ENCODE measurements at regions not wholly inside any gene's neighbourhood (a gene's known extent, or its start where the extent isn't known, plus 50 kb on each side); places are given as distances from the start of the nearest gene placed in this dataset.

GRCh38 chr3:144683065-144683464, 711.4 kb downstream of the DIPK2A start:
- Histone ChIP-seq H3K79me2 (ENCODE audit: control insufficient read depth, insufficient read depth, low read length) (no peaks in the 10 kb centered on the region), H3K36me3 (ENCODE audit: control insufficient read depth in 2 of 2, extremely low read depth in 1 of 2, insufficient read depth in 2 of 2, low read length in 2 of 2) (no peaks in the 10 kb centered on the region), H3K27me3 (ENCODE audit: control insufficient read depth, extremely low read depth, insufficient read depth, low read length) (no peaks in the 10 kb centered on the region), H3K9me1 (ENCODE audit: control insufficient read depth, extremely low read depth, insufficient read depth, low read length) (no peaks in the 10 kb centered on the region), H3K9ac (ENCODE audit: control insufficient read depth, extremely low read depth, insufficient read depth, low read length) (no peak overlapping the region), H3K4me3 (ENCODE audit: control insufficient read depth in 2 of 3, extremely low read depth in 1 of 3, insufficient read depth in 2 of 3, low read depth in 1 of 3, low read length in 3 of 3) (no peak overlapping the region), H3K9me3 (ENCODE audit: control insufficient read depth, low read depth, low read length) (no peaks in the 10 kb centered on the region), H4K20me1 (ENCODE audit: control insufficient read depth, extremely low read depth, insufficient read depth, low read length) (no peaks in the 10 kb centered on the region), H2AFZ (ENCODE audit: control insufficient read depth, low read length) (no peak overlapping the region), H3K4me1 (ENCODE audit: control insufficient read depth, extremely low read depth, insufficient read depth, low read length) (no peaks in the 10 kb centered on the region), H3K4me2 (ENCODE audit: control insufficient read depth, extremely low read depth, insufficient read depth, low read depth, low read length) (no peak overlapping the region), H3K27ac (ENCODE audit: control insufficient read depth, insufficient read depth, low read length) (no peak overlapping the region)
- DNase-seq (ENCODE audit: low read depth, low spot score) (no peak), FAIRE-seq (no peak)
- dilution Hi-C loops (cut with MboI; ENCODE audit: extremely low pct_ligation_motif_present, low sequenced_read_pairs): no loop called here
- TF ChIP-seq EZH2 (IDR thresholded peaks at IDR 0.05; ENCODE audit: low read length): no peak
- no peak for TF ChIP-seq CTCF (optimal IDR thresholded peaks at IDR 0.05 in 1 of 3, IDR thresholded peaks at IDR 0.05 in 1 of 3, conservative IDR thresholded peaks at IDR 0.05 in 1 of 3; ENCODE audit: extremely low read depth in 1 of 3, insufficient read depth in 2 of 3, low read length in 3 of 3)

- no peak for TF ChIP-seq EZH2 (IDR thresholded peaks at IDR 0.05; ENCODE audit: low read length)
- peak in 2 of 3 experiments; percentile 8 to 48 for TF ChIP-seq CTCF (optimal IDR thresholded peaks at IDR 0.05 in 1 of 3, IDR thresholded peaks at IDR 0.05 in 1 of 3, conservative IDR thresholded peaks at IDR 0.05 in 1 of 3; ENCODE audit: extremely low read depth in 1 of 3, insufficient read depth in 2 of 3, low read length in 3 of 3)
Observed at GRCh38 chr3:144687862-144688261, 716.2 kb downstream of the DIPK2A start.

More at GRCh38 chr3:144687862-144688261, 716.2 kb downstream of the DIPK2A start:
- H3K27me3 ChIP-seq (ENCODE audit: control insufficient read depth, extremely low read depth, insufficient read depth, low read length): no peaks in the 10 kb centered on the region
- no peak overlapping the region for H3K4me2 ChIP-seq (ENCODE audit: control insufficient read depth, extremely low read depth, insufficient read depth, low read depth, low read length)
- no peaks in the 10 kb centered on the region for H3K36me3 ChIP-seq (ENCODE audit: control insufficient read depth in 2 of 2, extremely low read depth in 1 of 2, insufficient read depth in 2 of 2, low read length in 2 of 2)
- dilution Hi-C loops (cut with MboI; ENCODE audit: extremely low pct_ligation_motif_present, low sequenced_read_pairs): no loop called here
- H3K79me2 ChIP-seq (ENCODE audit: control insufficient read depth, insufficient read depth, low read length): no peaks in the 10 kb centered on the region
- H3K4me1 ChIP-seq (ENCODE audit: control insufficient read depth, extremely low read depth, insufficient read depth, low read length): no peaks in the 10 kb centered on the region
- no peaks in the 10 kb centered on the region for H3K9me3 ChIP-seq (ENCODE audit: control insufficient read depth, low read depth, low read length)
- H3K27ac ChIP-seq (ENCODE audit: control insufficient read depth, insufficient read depth, low read length): no peak overlapping the region
- FAIRE-seq (no peak), DNase-seq (ENCODE audit: low read depth, low spot score) (no peak)
- H3K9me1 ChIP-seq (ENCODE audit: control insufficient read depth, extremely low read depth, insufficient read depth, low read length): no peaks in the 10 kb centered on the region
- H4K20me1 ChIP-seq (ENCODE audit: control insufficient read depth, extremely low read depth, insufficient read depth, low read length): no peaks in the 10 kb centered on the region
- no peak overlapping the region for H3K4me3 ChIP-seq (ENCODE audit: control insufficient read depth in 2 of 3, extremely low read depth in 1 of 3, insufficient read depth in 2 of 3, low read depth in 1 of 3, low read length in 3 of 3)
- H2AFZ ChIP-seq (ENCODE audit: control insufficient read depth, low read length): no peak overlapping the region
- no peak overlapping the region for H3K9ac ChIP-seq (ENCODE audit: control insufficient read depth, extremely low read depth, insufficient read depth, low read length)
